Nephron progenitor cell (in vitro differentiated cells): ENCODE measurements at regions not wholly inside any gene's neighbourhood (a gene's known extent, or its start where the extent isn't known, plus 50 kb on each side); places are given as distances from the start of the nearest gene placed in this dataset.

ENCODE experiments used
- DNase-seq: peaks from one replicate; pipeline ENCODE4 v3.0.0; 2021
- H3K27ac Mint-ChIP-seq: 2 replicates; pipeline ENCODE4 v1.8.0; 2021; ENCODE audit warnings: mild to moderate bottlenecking, moderate library complexity, mixed read lengths
- H3K27me3 Mint-ChIP-seq: 2 replicates; pipeline ENCODE4 v1.8.0; 2021; ENCODE audit warnings: mild to moderate bottlenecking, low read depth, mixed read lengths; ENCODE audit not compliant: poor library complexity
- H3K36me3 Mint-ChIP-seq: 2 replicates; pipeline ENCODE4 v1.8.0; 2021; ENCODE audit warnings: low read depth, mixed read lengths
- H3K4me1 Mint-ChIP-seq: 2 replicates; pipeline ENCODE4 v1.8.0; 2021; ENCODE audit warnings: mixed read lengths
- H3K4me3 Mint-ChIP-seq: 2 replicates; pipeline ENCODE4 v1.8.0; 2021; ENCODE audit warnings: mild to moderate bottlenecking, moderate library complexity, mixed read lengths
- H3K9me3 Mint-ChIP-seq: 2 replicates; pipeline ENCODE4 v1.8.0; 2021; ENCODE audit warnings: mild to moderate bottlenecking, moderate library complexity, mixed read lengths
- TF ChIP-seq, protein P1 (sequence below): fragments of 200-600 bp; sonication (generic); IDR thresholded peaks from 2 replicates; pipeline ENCODE4 v1.5.0; 2021; ENCODE audit warnings: antibody characterized with exemption

DNA sequence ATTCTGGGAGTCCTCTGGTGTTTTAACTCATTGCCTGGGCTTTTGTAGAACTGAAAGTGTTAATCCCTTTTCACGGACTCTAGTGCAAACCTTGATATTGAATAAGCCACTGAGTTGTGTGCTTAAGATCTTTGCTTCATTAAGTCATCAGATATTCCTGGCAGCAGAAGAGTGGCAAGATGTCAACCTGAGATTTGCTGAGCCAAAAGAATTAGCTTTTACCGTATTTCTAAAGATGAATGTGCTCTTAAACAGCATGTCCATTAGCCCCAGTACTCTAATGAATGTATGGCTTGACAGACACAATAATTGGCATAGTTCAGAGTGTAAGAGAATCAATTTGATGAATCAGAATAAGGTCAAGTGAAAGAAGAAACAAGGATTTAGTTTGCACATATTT lies 87.2 kb upstream of the CDH6 start:
- H3K36me3 Mint-ChIP-seq: no peaks in the 10 kb centered on the region
- TF ChIP-seq, protein P1, sequence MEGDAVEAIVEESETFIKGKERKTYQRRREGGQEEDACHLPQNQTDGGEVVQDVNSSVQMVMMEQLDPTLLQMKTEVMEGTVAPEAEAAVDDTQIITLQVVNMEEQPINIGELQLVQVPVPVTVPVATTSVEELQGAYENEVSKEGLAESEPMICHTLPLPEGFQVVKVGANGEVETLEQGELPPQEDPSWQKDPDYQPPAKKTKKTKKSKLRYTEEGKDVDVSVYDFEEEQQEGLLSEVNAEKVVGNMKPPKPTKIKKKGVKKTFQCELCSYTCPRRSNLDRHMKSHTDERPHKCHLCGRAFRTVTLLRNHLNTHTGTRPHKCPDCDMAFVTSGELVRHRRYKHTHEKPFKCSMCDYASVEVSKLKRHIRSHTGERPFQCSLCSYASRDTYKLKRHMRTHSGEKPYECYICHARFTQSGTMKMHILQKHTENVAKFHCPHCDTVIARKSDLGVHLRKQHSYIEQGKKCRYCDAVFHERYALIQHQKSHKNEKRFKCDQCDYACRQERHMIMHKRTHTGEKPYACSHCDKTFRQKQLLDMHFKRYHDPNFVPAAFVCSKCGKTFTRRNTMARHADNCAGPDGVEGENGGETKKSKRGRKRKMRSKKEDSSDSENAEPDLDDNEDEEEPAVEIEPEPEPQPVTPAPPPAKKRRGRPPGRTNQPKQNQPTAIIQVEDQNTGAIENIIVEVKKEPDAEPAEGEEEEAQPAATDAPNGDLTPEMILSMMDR: no peak
- peak overlapping the region; percentile 98 for H3K27ac Mint-ChIP-seq
- H3K27me3 Mint-ChIP-seq: no peaks in the 10 kb centered on the region
- no peak for DNase-seq
- H3K4me3 Mint-ChIP-seq: no peak overlapping the region
- peaks cover 10% of the 10 kb centered on the region for H3K9me3 Mint-ChIP-seq
- H3K4me1 Mint-ChIP-seq: peaks cover 61% of the 10 kb centered on the region

DNA sequence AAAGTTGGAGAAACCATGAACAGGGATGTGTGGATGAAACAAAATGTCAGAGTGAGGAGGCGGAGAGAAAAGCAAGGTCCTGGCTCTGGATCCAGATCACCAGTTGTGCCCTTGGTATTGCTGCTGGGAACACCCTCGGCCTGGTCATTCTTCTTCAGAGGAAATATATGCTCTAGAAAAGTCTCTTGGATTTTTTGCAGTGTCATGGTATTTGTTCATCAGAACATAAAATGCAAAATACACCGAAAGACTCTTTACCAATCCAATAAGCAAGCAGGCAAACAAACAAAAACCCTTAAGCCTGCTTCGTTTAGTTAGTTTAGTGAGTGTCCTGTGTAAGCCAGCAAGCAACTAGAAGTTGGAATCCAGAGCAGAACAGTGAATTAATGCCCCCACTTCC lies 88.7 kb upstream of the CDH6 start:
- Mint-ChIP-seq H3K4me1 (peaks cover 72% of the 10 kb centered on the region), H3K27ac (peak overlapping the region; percentile 88), H3K36me3 (no peaks in the 10 kb centered on the region), H3K27me3 (no peaks in the 10 kb centered on the region), H3K9me3 (peaks cover 6% of the 10 kb centered on the region), H3K4me3 (no peak overlapping the region)
- TF ChIP-seq, protein P1: no peak
- DNase-seq: no peak

DNA sequence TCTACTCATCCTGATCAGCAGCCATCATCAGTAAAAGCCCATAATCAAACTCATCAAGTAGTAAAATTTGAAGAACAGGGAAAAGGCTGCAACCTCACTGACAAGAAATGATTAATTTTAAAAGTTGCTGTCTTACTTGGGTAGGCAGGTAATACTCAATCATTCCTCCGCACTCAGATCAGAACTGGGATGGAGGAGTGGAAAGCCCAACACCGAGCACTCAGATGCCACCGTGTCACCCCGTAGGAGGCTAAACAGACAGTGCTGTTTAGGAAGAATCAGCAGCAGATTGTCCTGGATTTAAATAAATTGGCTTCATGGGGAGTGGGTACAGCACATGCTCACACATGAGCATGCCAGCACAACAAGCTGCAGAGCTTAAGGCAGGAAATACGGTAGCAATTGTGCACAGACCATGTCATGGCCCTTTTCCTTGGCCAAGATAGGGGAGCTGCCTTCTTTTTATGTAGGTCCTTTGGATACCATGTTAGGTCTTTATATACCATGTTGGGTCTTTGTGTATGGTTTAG lies 92.6 kb upstream of the CDH6 start:
- H3K27me3 Mint-ChIP-seq: no peaks in the 10 kb centered on the region
- H3K27ac Mint-ChIP-seq: no peak overlapping the region
- no peak for DNase-seq
- TF ChIP-seq, protein P1: no peak
- no peaks in the 10 kb centered on the region for H3K36me3 Mint-ChIP-seq
- no peak overlapping the region for H3K4me3 Mint-ChIP-seq
- H3K9me3 Mint-ChIP-seq: no peaks in the 10 kb centered on the region
- peaks cover 41% of the 10 kb centered on the region for H3K4me1 Mint-ChIP-seq

DNA sequence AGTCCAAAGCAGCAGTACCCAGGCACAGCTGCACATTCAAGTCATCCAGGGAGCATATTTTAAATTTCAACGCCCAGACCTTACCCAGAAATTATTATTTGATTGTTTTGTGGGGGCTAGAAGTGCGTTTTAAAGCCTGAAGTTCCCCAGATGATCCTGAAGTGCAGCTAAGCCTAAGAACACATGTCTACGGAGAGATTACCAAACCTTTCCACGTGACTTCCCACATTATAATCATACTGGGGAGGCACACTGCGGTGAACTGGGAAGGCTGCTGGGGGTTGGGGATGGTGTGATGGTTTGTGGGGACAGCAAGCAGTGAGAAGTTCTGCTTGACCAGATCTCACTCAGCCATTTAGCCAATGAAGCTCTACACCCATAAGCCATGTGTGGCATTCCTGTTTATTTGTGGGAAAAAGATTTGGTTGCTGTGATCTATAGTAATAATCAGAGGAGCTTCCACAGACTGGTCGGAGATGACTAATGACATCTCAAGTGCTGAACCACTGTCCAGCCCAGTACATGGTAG lies 93.4 kb upstream of the CDH6 start:
- H3K27me3 Mint-ChIP-seq: no peaks in the 10 kb centered on the region
- H3K27ac Mint-ChIP-seq: no peak overlapping the region
- no peaks in the 10 kb centered on the region for H3K9me3 Mint-ChIP-seq
- H3K36me3 Mint-ChIP-seq: no peaks in the 10 kb centered on the region
- DNase-seq: no peak
- H3K4me3 Mint-ChIP-seq: no peak overlapping the region
- TF ChIP-seq, protein P1: no peak
- peaks cover 34% of the 10 kb centered on the region for H3K4me1 Mint-ChIP-seq

DNA sequence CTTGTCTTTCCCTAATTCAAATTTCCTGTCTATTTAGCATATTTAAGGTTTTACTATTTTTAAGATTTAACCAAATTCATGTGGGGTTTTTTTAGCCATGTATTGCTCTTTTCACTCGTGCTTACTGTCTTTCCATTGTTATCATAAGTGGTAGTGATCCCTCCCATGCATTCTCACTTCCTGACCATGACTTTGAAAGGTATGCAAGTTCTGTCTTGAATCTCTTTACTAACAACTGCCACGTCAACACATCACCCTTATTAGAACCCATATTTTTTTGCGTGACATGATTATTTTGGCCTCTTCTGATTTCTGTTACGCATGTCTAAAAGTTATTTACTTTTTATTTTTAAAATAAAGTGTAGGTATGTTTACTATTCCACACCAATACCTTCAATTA lies 94.7 kb upstream of the CDH6 start:
- Mint-ChIP-seq H3K4me1 (peaks cover 21% of the 10 kb centered on the region), H3K27me3 (no peaks in the 10 kb centered on the region), H3K36me3 (no peaks in the 10 kb centered on the region), H3K4me3 (no peak overlapping the region), H3K27ac (no peak overlapping the region), H3K9me3 (no peaks in the 10 kb centered on the region)
- no peak for DNase-seq
- TF ChIP-seq, protein P1: no peak

DNA sequence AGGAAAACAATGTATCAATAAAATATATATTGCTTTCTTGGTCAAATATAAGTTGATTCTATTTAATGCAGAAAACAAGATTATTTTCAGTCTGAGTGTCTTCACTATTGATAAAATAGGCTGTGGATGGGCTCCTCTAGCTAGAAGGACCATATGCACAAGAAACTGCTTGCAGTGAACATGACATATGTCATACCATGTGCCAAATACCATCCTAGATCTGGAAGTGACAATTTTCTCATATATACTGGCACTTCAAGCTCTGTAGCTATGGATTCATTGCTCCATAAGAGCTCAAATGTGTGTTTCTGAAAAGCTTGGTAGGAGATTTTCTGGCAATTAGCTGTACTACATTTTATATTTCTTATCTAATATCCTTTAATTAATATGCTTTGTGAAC lies 95.6 kb upstream of the CDH6 start:
- peaks cover 18% of the 10 kb centered on the region for H3K4me1 Mint-ChIP-seq
- H3K36me3 Mint-ChIP-seq: no peaks in the 10 kb centered on the region
- H3K27ac Mint-ChIP-seq: no peak overlapping the region
- no peak overlapping the region for H3K4me3 Mint-ChIP-seq
- peaks cover 2% of the 10 kb centered on the region for H3K27me3 Mint-ChIP-seq
- TF ChIP-seq, protein P1: no peak
- no peak for DNase-seq
- H3K9me3 Mint-ChIP-seq: peaks cover 7% of the 10 kb centered on the region
